Psoas muscle (tissue), 7 donors: ENCODE measurements at regions not wholly inside any gene's neighbourhood (a gene's known extent, or its start where the extent isn't known, plus 50 kb on each side); places are given as distances from the start of the nearest gene placed in this dataset.

ENCODE experiments used
- ATAC-seq, 4 donors: fragments of 200-7000 bp; cut with Tn5 transposase; one replicate each; pipeline ENCODE4 v1.9.1; 2020; ENCODE audit warnings: moderate library complexity in 3 of 4, mild to moderate bottlenecking in 2 of 4
- DNase-seq, 2 donors: peaks; one replicate each; pipeline ENCODE4 v3.0.0-alpha.2; 2020
- H3K27ac ChIP-seq: fragments of 200-600 bp; one replicate; pipeline ENCODE4 v1.8.0; 2022
- H3K27me3 ChIP-seq, 3 donors: fragments of 200-600 bp in 1 of 3; one replicate each; pipeline versions ENCODE4 v1.6.1 to v1.8.0; 2013 to 2022; ENCODE audit warnings: low read length in 2 of 3, mild to moderate bottlenecking in 2 of 3, moderate library complexity in 1 of 3; ENCODE audit not compliant: insufficient read depth in 3 of 3
- H3K36me3 ChIP-seq, 2 donors: fragments of 200-600 bp in 1 of 2; one replicate each; pipeline versions ENCODE4 v1.6.1 to v1.8.0; 2013 to 2022; ENCODE audit warnings: low read depth in 1 of 2, mild to moderate bottlenecking in 1 of 2, moderate library complexity in 1 of 2; ENCODE audit not compliant: insufficient read depth in 1 of 2
- H3K4me1 ChIP-seq: fragments of 200-600 bp; one replicate; pipeline ENCODE4 v1.8.0; 2022
- H3K4me3 ChIP-seq: fragments of 200-600 bp; one replicate; pipeline ENCODE4 v1.8.0; 2022; ENCODE audit warnings: mild to moderate bottlenecking
- H3K9me3 ChIP-seq: fragments of 200-600 bp; one replicate; pipeline ENCODE4 v1.8.0; 2022
- CTCF ChIP-seq: fragments of 200-600 bp; IDR thresholded peaks from one replicate; pipeline ENCODE4 v1.8.0; 2022; ENCODE audit warnings: antibody characterized with exemption
- WGBS, 3 donors: extraction: QIAGEN DNeasy Blood & Tissue Kit; methylation state at CpG; one replicate each; pipeline versions ENCODE4 v1.1.6 to v1.1.7; 2013; 5-methylcytosine and 5-hydroxymethylcytosine counted together
- intact Hi-C, 2 donors: fragments of 100-400 bp; cut with DNase I; formaldehyde crosslinking; loops; one replicate each; pipeline versions ENCODE4 v1.11.0 to v1.14.2; 2022
- donor health status: healthy with polysubstance abuse.
- donor health status: DM: no; HTN: no; CAD: no; lungs with moderate emphysema.
- donor health status: Bipolar disorder and iron deficiency.
- donor health status: healthy.
- donor health status: DM: yes; HTN: yes; CAD: no.
- donor health status: DM: no; HTN: no; CAD: no.
- donor health status: DM: yes; HTN: yes; CAD: no.

GRCh38 chr12:127898616-127899015 is 368.4 kb upstream of the TMEM132C start:
- ATAC-seq: no peak
- Histone ChIP-seq H3K9me3 (no peaks in the 10 kb centered on the region), H3K27ac (no peak overlapping the region), H3K4me1 (no peaks in the 10 kb centered on the region), H3K4me3 (no peak overlapping the region), H3K36me3 (no peaks in the 10 kb centered on the region), H3K27me3 (no peaks in the 10 kb centered on the region)
- DNase-seq: no peak
- no peak for TF ChIP-seq CTCF
- 90 to 94% (median 93%) methylated on average over 14 of the region's 14 CpGs for WGBS, 3 donors
- intact Hi-C loops: no loop called here

GRCh38 chr12:127899971-127900370 is 367.0 kb upstream of the TMEM132C start:
- no peak for DNase-seq
- no peaks in the 10 kb centered on the region for H3K4me1 ChIP-seq
- H3K4me3 ChIP-seq: no peak overlapping the region
- no peak overlapping the region for H3K27ac ChIP-seq
- TF ChIP-seq CTCF: no peak
- H3K36me3 ChIP-seq: no peaks in the 10 kb centered on the region
- WGBS, 3 donors: 51 to 61% (median 51%) methylated on average over 5 of the region's 5 CpGs
- intact Hi-C loops: no loop called here
- H3K9me3 ChIP-seq: no peaks in the 10 kb centered on the region
- no peaks in the 10 kb centered on the region for H3K27me3 ChIP-seq
- no peak for ATAC-seq

- no peaks in the 10 kb centered on the region for H3K36me3 ChIP-seq
- no peak for TF ChIP-seq CTCF
- DNase-seq (no peak), ATAC-seq (no peak)
- no peak overlapping the region for H3K4me3 ChIP-seq
- 53 to 67% (median 63%) methylated on average over 5 of the region's 5 CpGs for WGBS, 3 donors
- intact Hi-C loops: no loop called here
- no peaks in the 10 kb centered on the region for H3K9me3 ChIP-seq
- H3K27ac ChIP-seq: no peak overlapping the region
- H3K27me3 ChIP-seq: no peaks in the 10 kb centered on the region
- no peaks in the 10 kb centered on the region for H3K4me1 ChIP-seq
These were observed 366.6 kb upstream of the TMEM132C start for GRCh38 chr12:127900386-127900785.

- DNase-seq: no peak
- no peak overlapping the region for H3K27ac ChIP-seq
- WGBS, 3 donors: 13 to 22% (median 15%) methylated on average over 5 of the region's 5 CpGs
These were observed 363.8 kb upstream of the TMEM132C start for GRCh38 chr12:127903146-127903545.

More at GRCh38 chr12:127903146-127903545, 363.8 kb upstream of the TMEM132C start:
- no peaks in the 10 kb centered on the region for H3K36me3 ChIP-seq
- H3K4me1 ChIP-seq: no peaks in the 10 kb centered on the region
- no peak for TF ChIP-seq CTCF
- H3K4me3 ChIP-seq: no peak overlapping the region
- intact Hi-C loops: no loop called here
- ATAC-seq: no peak
- no peaks in the 10 kb centered on the region for H3K27me3 ChIP-seq
- H3K9me3 ChIP-seq: no peaks in the 10 kb centered on the region
